ENCODE measurements at regions not wholly inside any gene's neighbourhood (a gene's known extent, or its start where the extent isn't known, plus 50 kb on each side); places are given as distances from the start of the nearest gene placed in this dataset.

DNA sequence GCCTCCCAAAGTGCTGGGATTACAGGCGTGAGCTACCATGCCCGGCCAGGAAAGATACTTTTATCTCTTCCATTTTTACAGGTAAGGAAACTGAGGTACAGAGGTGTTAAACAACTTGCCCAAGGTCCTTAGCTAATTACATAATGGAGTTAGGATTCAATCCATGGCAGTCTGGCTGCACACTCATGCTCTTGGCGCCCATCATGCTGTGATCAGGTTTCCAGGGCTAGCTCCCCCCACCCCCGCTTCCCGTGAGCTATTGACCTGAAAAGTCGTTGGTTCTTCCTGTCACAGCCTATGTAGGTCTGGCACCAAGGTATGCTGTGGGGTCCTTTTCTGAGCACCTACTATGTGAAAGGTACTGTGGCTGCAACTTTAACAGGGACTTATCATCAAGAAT lies 55.9 kb upstream of the LARS2 start:
- no peak overlapping the region for H3K4me3 ChIP-seq (ENCODE audit: low read depth, poor library complexity, severe bottlenecking)
- intact Hi-C loops (cut with DNase I; ENCODE audit: low total_unique reads), result no loop called here
- DNase-seq (ENCODE audit: low spot score in 2 of 2), result no peak
- WGBS, 2 donors, result 89 to 95% methylated on average over 6 of the region's 6 CpGs
- TF ChIP-seq POLR2A (IDR thresholded peaks at IDR 0.05), result no peak
- TF ChIP-seq, protein P1, sequence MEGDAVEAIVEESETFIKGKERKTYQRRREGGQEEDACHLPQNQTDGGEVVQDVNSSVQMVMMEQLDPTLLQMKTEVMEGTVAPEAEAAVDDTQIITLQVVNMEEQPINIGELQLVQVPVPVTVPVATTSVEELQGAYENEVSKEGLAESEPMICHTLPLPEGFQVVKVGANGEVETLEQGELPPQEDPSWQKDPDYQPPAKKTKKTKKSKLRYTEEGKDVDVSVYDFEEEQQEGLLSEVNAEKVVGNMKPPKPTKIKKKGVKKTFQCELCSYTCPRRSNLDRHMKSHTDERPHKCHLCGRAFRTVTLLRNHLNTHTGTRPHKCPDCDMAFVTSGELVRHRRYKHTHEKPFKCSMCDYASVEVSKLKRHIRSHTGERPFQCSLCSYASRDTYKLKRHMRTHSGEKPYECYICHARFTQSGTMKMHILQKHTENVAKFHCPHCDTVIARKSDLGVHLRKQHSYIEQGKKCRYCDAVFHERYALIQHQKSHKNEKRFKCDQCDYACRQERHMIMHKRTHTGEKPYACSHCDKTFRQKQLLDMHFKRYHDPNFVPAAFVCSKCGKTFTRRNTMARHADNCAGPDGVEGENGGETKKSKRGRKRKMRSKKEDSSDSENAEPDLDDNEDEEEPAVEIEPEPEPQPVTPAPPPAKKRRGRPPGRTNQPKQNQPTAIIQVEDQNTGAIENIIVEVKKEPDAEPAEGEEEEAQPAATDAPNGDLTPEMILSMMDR (IDR thresholded peaks at IDR 0.05), result no peak

- DNase-seq (ENCODE audit: low spot score in 2 of 2), result no peak
- intact Hi-C loops (cut with DNase I; ENCODE audit: low total_unique reads), result no loop called here
- TF ChIP-seq, protein P1 (IDR thresholded peaks at IDR 0.05), result no peak
- WGBS, 2 donors, result 60 to 82% methylated on average over 4 of the region's 4 CpGs
- no peak overlapping the region for H3K4me3 ChIP-seq (ENCODE audit: low read depth, poor library complexity, severe bottlenecking)
Observed at GRCh38 chr3:45332901-45333407, 55.4 kb upstream of the LARS2 start.

DNA sequence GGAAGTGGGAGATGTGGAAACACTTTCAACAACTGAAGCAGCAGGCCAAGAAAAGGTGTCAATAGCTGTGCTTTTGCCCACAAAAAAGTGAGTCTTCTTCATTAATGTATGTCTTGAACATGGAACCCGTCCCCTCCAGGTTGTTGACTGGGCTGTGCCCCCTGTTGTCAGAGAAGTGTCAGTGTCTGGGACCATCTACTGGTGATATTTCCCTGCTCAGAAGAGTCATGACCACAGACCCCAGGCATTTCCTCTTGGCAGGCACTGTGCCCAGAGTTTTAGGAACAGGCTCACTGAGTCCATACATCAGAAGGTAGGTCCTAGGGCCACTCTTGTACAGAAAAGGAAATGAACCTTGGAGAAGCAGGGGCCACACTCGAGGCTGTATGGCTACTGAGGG lies 54.8 kb upstream of the LARS2 start:
- 77 to 80% methylated on average over 2 of the region's 2 CpGs for WGBS, 2 donors
- H3K4me3 ChIP-seq (ENCODE audit: low read depth, poor library complexity, severe bottlenecking), result no peak overlapping the region
- DNase-seq (ENCODE audit: low spot score in 2 of 2), result no peak
- intact Hi-C loops (cut with DNase I; ENCODE audit: low total_unique reads), result no loop called here
- TF ChIP-seq, protein P1 (IDR thresholded peaks at IDR 0.05), result no peak
- TF ChIP-seq POLR2A (IDR thresholded peaks at IDR 0.05), result no peak

GRCh38 chr3:45337839-45338470 lies 50.4 kb upstream of the LARS2 start:
- WGBS, 2 donors, result 47 to 53% methylated on average over 12 of the region's 12 CpGs
- no peak overlapping the region for H3K4me3 ChIP-seq (ENCODE audit: low read depth, poor library complexity, severe bottlenecking)
- peak in 1 of 2 donors; percentile 20 for DNase-seq (ENCODE audit: low spot score in 2 of 2)
- intact Hi-C loops (cut with DNase I; ENCODE audit: low total_unique reads), result no loop called here
- no peak for TF ChIP-seq POLR2A (IDR thresholded peaks at IDR 0.05)
- TF ChIP-seq, protein P1 (IDR thresholded peaks at IDR 0.05), result no peak

Measured in lower leg skin (tissue), 4 donors.